BE2C (cell line): ENCODE measurements at regions not wholly inside any gene's neighbourhood (a gene's known extent, or its start where the extent isn't known, plus 50 kb on each side); places are given as distances from the start of the nearest gene placed in this dataset.
"Not testable (repeated sequence)": the region's sequence is repeated elsewhere in the genome, so short reads cannot be mapped to it uniquely, and the experiment has no call there.

ENCODE experiments used
- DNase-seq: peaks from one replicate; pipeline ENCODE4 v3.0.0-alpha.2; 2020
- H3K27me3 ChIP-seq: fragments of 250-450 bp; sonication (Bioruptor Pico); 2 replicates; pipeline ENCODE4 v1.5.1; 2020; ENCODE audit warnings: mild to moderate bottlenecking
- H3K36me3 ChIP-seq: fragments of 250-450 bp; sonication (Bioruptor Pico); 2 replicates; pipeline ENCODE4 v1.5.1; 2020; ENCODE audit warnings: mild to moderate bottlenecking
- H3K4me1 ChIP-seq: fragments of 250-450 bp; sonication (Bioruptor Pico); 2 replicates; pipeline ENCODE4 v1.5.1; 2020
- H3K4me3 ChIP-seq: 2 replicates; pipeline ENCODE4 v1.5.1; 2011; ENCODE audit warnings: low read depth, low read length
- H3K9me3 ChIP-seq: fragments of 250-450 bp; sonication (Bioruptor Pico); 2 replicates; pipeline ENCODE4 v1.5.1; 2020
- CTCF ChIP-seq: IDR thresholded peaks from 2 replicates; pipeline ENCODE4 v1.5.1; 2012; ENCODE audit warnings: mild to moderate bottlenecking, low read depth, low read length

GRCh38 chr6:27778625-27779417 is 133.4 kb downstream of the OR2B2 start:
- DNase-seq, result no peak
- TF ChIP-seq CTCF, result no peak
- Histone ChIP-seq H3K9me3 (no peaks in the 10 kb centered on the region), H3K27me3 (no peaks in the 10 kb centered on the region; the same call in 1 of the 2 replicates), H3K36me3 (no peaks in the 10 kb centered on the region), H3K4me3 (no peak overlapping the region), H3K4me1 (no peaks in the 10 kb centered on the region)

- Histone ChIP-seq H3K9me3 (no peaks in the 10 kb centered on the region), H3K27me3 (no peaks in the 10 kb centered on the region; the same call in 1 of the 2 replicates), H3K4me3 (no peak overlapping the region), H3K4me1 (no peaks in the 10 kb centered on the region), H3K36me3 (no peaks in the 10 kb centered on the region)
- TF ChIP-seq CTCF, result no peak
- no peak for DNase-seq
These were observed 134.4 kb downstream of the OR2B2 start for GRCh38 chr6:27777614-27778355.

GRCh38 chr6:27777126-27777525 is 135.1 kb downstream of the OR2B2 start:
- DNase-seq, result no peak
- TF ChIP-seq CTCF, result no peak
- Histone ChIP-seq H3K36me3 (no peaks in the 10 kb centered on the region), H3K4me1 (no peaks in the 10 kb centered on the region), H3K4me3 (no peak overlapping the region), H3K27me3 (no peaks in the 10 kb centered on the region; the same call in 1 of the 2 replicates), H3K9me3 (no peaks in the 10 kb centered on the region)

GRCh38 chr6:27776504-27776903 is 135.7 kb downstream of the OR2B2 start:
- no peaks in the 10 kb centered on the region for H3K36me3 ChIP-seq
- no peak overlapping the region for H3K4me3 ChIP-seq
- H3K27me3 ChIP-seq, result no peaks in the 10 kb centered on the region; the same call in 1 of the 2 replicates
- no peak for DNase-seq
- no peaks in the 10 kb centered on the region for H3K9me3 ChIP-seq
- H3K4me1 ChIP-seq, result no peaks in the 10 kb centered on the region
- no peak for TF ChIP-seq CTCF

GRCh38 chr6:27775796-27776184 is 136.4 kb downstream of the OR2B2 start:
- Histone ChIP-seq H3K4me3 (no peak overlapping the region), H3K27me3 (no peaks in the 10 kb centered on the region; the same call in 1 of the 2 replicates), H3K9me3 (no peaks in the 10 kb centered on the region), H3K4me1 (no peaks in the 10 kb centered on the region), H3K36me3 (no peaks in the 10 kb centered on the region)
- TF ChIP-seq CTCF, result no peak
- DNase-seq, result no peak

- not testable (repeated sequence) for H3K4me1 ChIP-seq, DNase-seq, H3K27me3 ChIP-seq, H3K4me3 ChIP-seq, H3K36me3 ChIP-seq, H3K9me3 ChIP-seq
These were observed 136.9 kb downstream of the OR2B2 start for GRCh38 chr6:27775138-27775795.

- H3K36me3 ChIP-seq, H3K27me3 ChIP-seq, DNase-seq, H3K4me1 ChIP-seq, H3K4me3 ChIP-seq, H3K9me3 ChIP-seq: not testable (repeated sequence)
These were observed 138.0 kb downstream of the OR2B2 start for GRCh38 chr6:27774264-27774600.

GRCh38 chr6:27773542-27774263 is 138.5 kb downstream of the OR2B2 start:
- not testable (repeated sequence) for H3K9me3 ChIP-seq, H3K27me3 ChIP-seq, H3K4me3 ChIP-seq, DNase-seq, H3K4me1 ChIP-seq, H3K36me3 ChIP-seq
